ENCODE measurements at regions not wholly inside any gene's neighbourhood (a gene's known extent, or its start where the extent isn't known, plus 50 kb on each side); places are given as distances from the start of the nearest gene placed in this dataset.

- WGBS, result 61% methylated on average over 1 of the region's 1 CpG
- DNase-seq (ENCODE audit: extremely low spot score), result no peak
- no peaks in the 10 kb centered on the region for H3K4me1 ChIP-seq (ENCODE audit: insufficient read depth)
- no peak overlapping the region for H3K27ac ChIP-seq (ENCODE audit: low read depth)
- H3K36me3 ChIP-seq (ENCODE audit: insufficient read depth), result no peaks in the 10 kb centered on the region
- no peak overlapping the region for H3K4me3 ChIP-seq (ENCODE audit: low read depth, low read length)
Observed at GRCh38 chr6:93820465-93821082, 401.2 kb upstream of the EPHA7 start.

GRCh38 chr6:93819189-93819588, 399.8 kb upstream of the EPHA7 start:
- no peak overlapping the region for H3K4me3 ChIP-seq (ENCODE audit: low read depth, low read length)
- H3K36me3 ChIP-seq (ENCODE audit: insufficient read depth), result no peaks in the 10 kb centered on the region
- H3K4me1 ChIP-seq (ENCODE audit: insufficient read depth), result no peaks in the 10 kb centered on the region
- WGBS, result 10% methylated on average over 3 of the region's 3 CpGs
- no peak for DNase-seq (ENCODE audit: extremely low spot score)
- H3K27ac ChIP-seq (ENCODE audit: low read depth), result no peak overlapping the region

GRCh38 chr6:93817937-93818336, 398.6 kb upstream of the EPHA7 start:
- Histone ChIP-seq H3K27ac (ENCODE audit: low read depth) (no peak overlapping the region), H3K4me3 (ENCODE audit: low read depth, low read length) (no peak overlapping the region), H3K36me3 (ENCODE audit: insufficient read depth) (no peaks in the 10 kb centered on the region), H3K4me1 (ENCODE audit: insufficient read depth) (no peaks in the 10 kb centered on the region)
- no peak for DNase-seq (ENCODE audit: extremely low spot score)

- 92% methylated on average over 4 of the region's 4 CpGs for WGBS
- H3K4me3 ChIP-seq (ENCODE audit: low read depth, low read length), result no peak overlapping the region
- no peak overlapping the region for H3K27ac ChIP-seq (ENCODE audit: low read depth)
- no peak for DNase-seq (ENCODE audit: extremely low spot score)
- no peaks in the 10 kb centered on the region for H3K4me1 ChIP-seq (ENCODE audit: insufficient read depth)
- no peaks in the 10 kb centered on the region for H3K36me3 ChIP-seq (ENCODE audit: insufficient read depth)
Observed at GRCh38 chr6:93806409-93807270, 387.3 kb upstream of the EPHA7 start.

GRCh38 chr6:93801101-93801847, 381.9 kb upstream of the EPHA7 start:
- 93% methylated on average over 2 of the region's 2 CpGs for WGBS
- Histone ChIP-seq H3K27ac (ENCODE audit: low read depth) (no peak overlapping the region), H3K4me1 (ENCODE audit: insufficient read depth) (no peaks in the 10 kb centered on the region), H3K4me3 (ENCODE audit: low read depth, low read length) (no peak overlapping the region), H3K36me3 (ENCODE audit: insufficient read depth) (no peaks in the 10 kb centered on the region)
- DNase-seq (ENCODE audit: extremely low spot score), result no peak

DNA sequence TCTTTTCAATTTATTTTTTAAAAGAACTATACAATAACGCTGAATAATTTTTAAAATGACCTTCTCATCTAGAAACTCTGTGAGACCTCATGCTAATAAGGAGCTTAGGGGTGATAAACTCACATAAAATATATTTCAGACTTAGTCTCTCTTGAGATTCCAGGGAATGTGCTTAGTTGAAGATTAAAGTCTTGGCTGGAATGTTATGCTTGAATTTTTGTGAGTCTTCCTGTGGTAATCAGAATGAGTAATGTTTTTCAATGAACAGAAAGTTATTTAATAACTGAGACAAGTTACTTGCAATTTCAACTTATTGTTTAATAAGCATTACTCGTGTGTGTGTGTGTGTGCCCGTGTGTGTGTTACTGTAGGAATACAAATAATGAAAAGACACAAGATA, 379.9 kb upstream of the EPHA7 start:
- no peaks in the 10 kb centered on the region for H3K4me1 ChIP-seq (ENCODE audit: insufficient read depth)
- 34% methylated on average over 3 of the region's 3 CpGs for WGBS
- H3K4me3 ChIP-seq (ENCODE audit: low read depth, low read length), result no peak overlapping the region
- H3K36me3 ChIP-seq (ENCODE audit: insufficient read depth), result no peaks in the 10 kb centered on the region
- no peak overlapping the region for H3K27ac ChIP-seq (ENCODE audit: low read depth)
- no peak for DNase-seq (ENCODE audit: extremely low spot score)

- DNase-seq (ENCODE audit: extremely low spot score), result no peak
- Histone ChIP-seq H3K27ac (ENCODE audit: low read depth) (no peak overlapping the region), H3K36me3 (ENCODE audit: insufficient read depth) (no peaks in the 10 kb centered on the region), H3K4me3 (ENCODE audit: low read depth, low read length) (no peak overlapping the region), H3K4me1 (ENCODE audit: insufficient read depth) (no peaks in the 10 kb centered on the region)
Observed at GRCh38 chr6:93794166-93794565, 374.8 kb upstream of the EPHA7 start.

- Histone ChIP-seq H3K27ac (ENCODE audit: low read depth) (no peak overlapping the region), H3K4me1 (ENCODE audit: insufficient read depth) (no peaks in the 10 kb centered on the region), H3K36me3 (ENCODE audit: insufficient read depth) (no peaks in the 10 kb centered on the region), H3K4me3 (ENCODE audit: low read depth, low read length) (no peak overlapping the region)
- no peak for DNase-seq (ENCODE audit: extremely low spot score)
- WGBS, result 36% methylated on average over 4 of the region's 4 CpGs
Observed at GRCh38 chr6:93792746-93793145, 373.4 kb upstream of the EPHA7 start.

- WGBS, result 83% methylated on average over 1 of the region's 1 CpG
Observed at GRCh38 chr6:93790981-93791380, 371.6 kb upstream of the EPHA7 start.

GRCh38 chr6:93789532-93789931, 370.2 kb upstream of the EPHA7 start:
- H3K4me3 ChIP-seq (ENCODE audit: low read depth, low read length), result no peak overlapping the region
- no peaks in the 10 kb centered on the region for H3K36me3 ChIP-seq (ENCODE audit: insufficient read depth)
- DNase-seq (ENCODE audit: extremely low spot score), result no peak
- no peak overlapping the region for H3K27ac ChIP-seq (ENCODE audit: low read depth)
- H3K4me1 ChIP-seq (ENCODE audit: insufficient read depth), result no peaks in the 10 kb centered on the region
- WGBS, result 82% methylated on average over 2 of the region's 2 CpGs

More at GRCh38 chr6:93790981-93791380, 371.6 kb upstream of the EPHA7 start:
- no peak for DNase-seq (ENCODE audit: extremely low spot score)
- H3K36me3 ChIP-seq (ENCODE audit: insufficient read depth), result no peaks in the 10 kb centered on the region
- H3K4me3 ChIP-seq (ENCODE audit: low read depth, low read length), result no peak overlapping the region
- H3K4me1 ChIP-seq (ENCODE audit: insufficient read depth), result no peaks in the 10 kb centered on the region
- no peak overlapping the region for H3K27ac ChIP-seq (ENCODE audit: low read depth)

DNA sequence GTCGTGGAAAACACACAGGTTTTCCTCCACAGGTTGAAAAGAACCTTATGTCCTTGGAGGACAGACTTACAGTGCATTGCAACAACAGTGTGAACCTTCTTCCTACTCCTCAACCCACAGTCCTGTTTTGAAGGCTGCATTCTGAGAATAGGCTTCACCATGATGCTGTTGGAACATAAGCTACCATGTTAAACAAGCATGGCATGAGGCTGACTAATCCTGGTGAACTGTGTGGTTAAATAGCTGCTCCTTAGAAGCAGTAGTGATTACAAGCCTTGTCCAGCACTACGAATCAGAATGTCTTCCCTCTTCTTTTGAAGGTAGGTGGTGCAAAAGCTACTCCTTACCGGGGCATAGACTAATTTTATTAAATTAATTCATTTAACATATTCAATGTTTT, 368.5 kb upstream of the EPHA7 start:
- Histone ChIP-seq H3K4me3 (ENCODE audit: low read depth, low read length) (no peak overlapping the region), H3K27ac (ENCODE audit: low read depth) (no peak overlapping the region), H3K4me1 (ENCODE audit: insufficient read depth) (no peaks in the 10 kb centered on the region), H3K36me3 (ENCODE audit: insufficient read depth) (no peaks in the 10 kb centered on the region)
- 86% methylated on average over 3 of the region's 3 CpGs for WGBS
- no peak for DNase-seq (ENCODE audit: extremely low spot score)

GRCh38 chr6:93786474-93787330, 367.3 kb upstream of the EPHA7 start:
- no peaks in the 10 kb centered on the region for H3K4me1 ChIP-seq (ENCODE audit: insufficient read depth)
- no peak overlapping the region for H3K27ac ChIP-seq (ENCODE audit: low read depth)
- no peak overlapping the region for H3K4me3 ChIP-seq (ENCODE audit: low read depth, low read length)
- no peak for DNase-seq (ENCODE audit: extremely low spot score)
- 72% methylated on average over 6 of the region's 6 CpGs for WGBS
- no peaks in the 10 kb centered on the region for H3K36me3 ChIP-seq (ENCODE audit: insufficient read depth)

GRCh38 chr6:93785694-93786030, 366.3 kb upstream of the EPHA7 start:
- Histone ChIP-seq H3K36me3 (ENCODE audit: insufficient read depth) (no peaks in the 10 kb centered on the region), H3K4me3 (ENCODE audit: low read depth, low read length) (no peak overlapping the region), H3K27ac (ENCODE audit: low read depth) (no peak overlapping the region), H3K4me1 (ENCODE audit: insufficient read depth) (no peaks in the 10 kb centered on the region)
- WGBS, result 75% methylated on average over 3 of the region's 3 CpGs
- no peak for DNase-seq (ENCODE audit: extremely low spot score)

Measured in urinary bladder (tissue), 3 donors.